GM12878 (cell line): ENCODE measurements at regions not wholly inside any gene's neighbourhood (a gene's known extent, or its start where the extent isn't known, plus 50 kb on each side); places are given as distances from the start of the nearest gene placed in this dataset.

Experiments used
- ATAC-seq: fragments of 200-7000 bp; cut with Tn5 transposase; 3 replicates; pipeline ENCODE4 v1.9.1; 2020; ENCODE audit warnings: mild to moderate bottlenecking, moderate library complexity
- BruUV-seq: library from RNA; stranded (reverse); fragments of 400-500 nt; replicated peaks from 2 replicates; lab custom pipeline; 2021; lab: Mats Ljungman, UMichigan
- CTCF ChIA-PET: fragments of 300-600 bp; sonication (Branson Sonifier 250); formaldehyde crosslinking; extraction: SDS; loops from one replicate; lab custom pipeline; 2021; ENCODE audit warnings: inconsistent platforms; lab: Yijun Ruan, JAX
- POLR2A ChIA-PET: fragments of 350-600 bp; formaldehyde crosslinking; extraction: SDS; loops from one replicate; lab custom pipeline; 2021; ENCODE audit warnings: inconsistent platforms; lab: Charles Lee
- RAD21 ChIA-PET: fragments of 300-600 bp; sonication (Branson Sonifier 250); formaldehyde crosslinking; loops from one replicate; lab custom pipeline; 2023; ENCODE audit warnings: antibody characterized with exemption; ENCODE audit not compliant: unreplicated experiment; lab: Charles Lee
- SMC1A ChIA-PET: fragments of 300-600 bp; sonication (Branson Sonifier 250); formaldehyde crosslinking; loops from one replicate; lab custom pipeline; 2023; ENCODE audit not compliant: unreplicated experiment, uncharacterized antibody; lab: Charles Lee
- DNase-seq: peaks from one replicate; pipeline ENCODE4 v3.0.0-alpha.2; 2011; ENCODE audit warnings: low read depth, low spot score
- FAIRE-seq: peaks from 3 replicates; lab custom pipeline; 2011; peaks lifted over from hg19 to GRCh38; lab: Jason Lieb, UNC
- H2AFZ ChIP-seq: 2 replicates; pipeline ENCODE4 v1.6.0; 2011; ENCODE audit warnings: low read depth, low read length, control low read depth; ENCODE audit not compliant: control insufficient read depth
- H3K27ac ChIP-seq: 2 replicates; pipeline ENCODE4 v1.5.1; 2011; ENCODE audit warnings: control low read depth; ENCODE audit not compliant: control insufficient read depth, insufficient read depth
- H3K27me3 ChIP-seq, 2 experiments: replicated peaks in 1 of 2; 2 replicates each; pipeline versions ENCODE4 v1.6.0 to v1.6.1; 2011; ENCODE audit warnings: low read length in 1 of 2; ENCODE audit not compliant: control insufficient read depth in 2 of 2, insufficient read depth in 2 of 2
- H3K36me3 ChIP-seq, 2 experiments: 2 replicates each; pipeline ENCODE4 v1.5.1; 2011; ENCODE audit warnings: low read length in 1 of 2; ENCODE audit not compliant: control insufficient read depth in 2 of 2, insufficient read depth in 2 of 2
- H3K4me1 ChIP-seq: 2 replicates; pipeline ENCODE4 v1.6.1; 2011; ENCODE audit warnings: mild to moderate bottlenecking, low read length, moderate library complexity, mixed read lengths; ENCODE audit not compliant: control insufficient read depth, insufficient read depth
- H3K4me2 ChIP-seq: 2 replicates; pipeline ENCODE4 v1.6.0; 2011; ENCODE audit warnings: control low read depth; ENCODE audit not compliant: control insufficient read depth, insufficient read depth
- H3K4me3 ChIP-seq: fragments of 200-600 bp; sonication (generic); 2 replicates; pipeline ENCODE4 v1.5.1; 2016
- H3K79me2 ChIP-seq: 2 replicates; pipeline ENCODE4 v1.6.0; 2011; ENCODE audit warnings: low read length; ENCODE audit not compliant: control insufficient read depth, insufficient read depth
- H3K9ac ChIP-seq: 2 replicates; pipeline ENCODE4 v1.8.0; 2011; ENCODE audit warnings: low read length, control low read depth, mixed read lengths; ENCODE audit not compliant: control insufficient read depth, insufficient read depth
- H3K9me3 ChIP-seq: replicated peaks from 3 replicates; pipeline ENCODE4 v1.5.1; 2011; ENCODE audit warnings: mild to moderate bottlenecking, low read length; ENCODE audit not compliant: control insufficient read depth, insufficient read depth
- H4K20me1 ChIP-seq: 2 replicates; pipeline ENCODE4 v1.6.0; 2011; ENCODE audit not compliant: control insufficient read depth, insufficient read depth
- IKZF2 ChIP-seq, 2 experiments: fragments of 450-650 bp; IDR thresholded peaks; 2 replicates each; pipeline ENCODE4 v1.6.1; 2017; ENCODE audit warnings: mild to moderate bottlenecking in 2 of 2, moderate library complexity in 2 of 2
- POLR2AphosphoS2 ChIP-seq: IDR thresholded peaks from 2 replicates; pipeline ENCODE4 v1.6.1; 2011; ENCODE audit warnings: low read depth, mild to moderate bottlenecking, low read length, improper control_type of control experiment, moderate library complexity
- ZSCAN29 ChIP-seq: fragments of 450-650 bp; IDR thresholded peaks from 2 replicates; pipeline ENCODE4 v1.6.1; 2017; ENCODE audit warnings: mild to moderate bottlenecking, moderate library complexity
- WGBS: methylation state at CpG from one replicate; pipeline ENCODE4 v1.1.6; 2016; ENCODE audit warnings: low lambda C conversion rate; ENCODE audit not compliant: insufficient replicate concordance, insufficient coverage; ENCODE audit errors: missing lambda C conversion rate; 5-methylcytosine and 5-hydroxymethylcytosine counted together
- in situ Hi-C: fragments of 300-500 bp; cut with MboI; formaldehyde crosslinking; loops from 9 replicates; pipeline ENCODE4 v1.14.3; 2018; ENCODE audit warnings: mixed read lengths
- intact Hi-C: fragments of 100-400 bp; cut with micrococcal nuclease; formaldehyde crosslinking; loops from one replicate; pipeline ENCODE4 v1.14.2; 2022; ENCODE audit not compliant: unreplicated experiment
- TF ChIP-seq, protein P1 (sequence below): fragments of 450-650 bp; formaldehyde crosslinking; IDR thresholded peaks from 2 replicates; pipeline ENCODE4 v1.5.0; 2022; ENCODE audit warnings: mild to moderate bottlenecking, missing genetic modification characterization
- TF ChIP-seq, protein P2 (sequence below): IDR thresholded peaks from 2 replicates; pipeline ENCODE4 v1.6.1; 2011; ENCODE audit warnings: borderline replicate concordance, low read depth, mild to moderate bottlenecking, moderate library complexity, low read length; ENCODE audit not compliant: insufficient read depth, poor library complexity, severe bottlenecking
- TF ChIP-seq, protein P3 (sequence below): IDR thresholded peaks from 2 replicates; pipeline ENCODE4 v1.6.1; 2011; ENCODE audit warnings: mild to moderate bottlenecking, low read depth, low read length, moderate library complexity; ENCODE audit not compliant: insufficient replicate concordance
- TF ChIP-seq, protein P4 (sequence below): fragments of 450-650 bp; IDR thresholded peaks from 2 replicates; pipeline ENCODE4 v1.6.1; 2017; ENCODE audit warnings: mild to moderate bottlenecking, moderate library complexity

DNA sequence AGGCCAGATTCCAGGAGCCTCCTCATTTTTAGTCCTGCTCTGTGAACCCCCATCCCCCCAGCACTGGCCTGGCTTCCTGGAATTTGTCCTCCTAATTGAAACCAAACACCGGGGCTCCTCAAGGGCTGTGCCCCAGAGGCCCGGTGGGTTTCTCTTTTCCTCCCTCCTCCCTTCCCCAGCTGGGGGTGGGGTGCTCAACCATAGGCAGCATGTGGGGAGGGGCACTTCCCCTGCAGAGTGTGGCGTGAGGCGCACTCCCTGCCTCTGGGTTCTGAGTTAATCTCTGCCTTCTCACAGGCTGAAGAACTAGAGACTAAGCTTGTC is 67.5 kb upstream of the ACOT11 start:
- H2AFZ ChIP-seq = no peak overlapping the region
- RAD21 ChIA-PET = interaction anchor here (1.1 kb wide), 1 partner anchor 9 kb away, joined by 3 read pairs; no protein-coding TSS in a partner anchor
- BruUV-seq = no TSS peak
- peaks cover 2 to 3% of the 10 kb centered on the region in 2 experiments; a peak in 2 of 4 replicates for H3K27me3 ChIP-seq
- H3K36me3 ChIP-seq = no peaks in the 10 kb centered on the region
- POLR2A ChIA-PET = no interaction called here
- no peak overlapping the region for H3K27ac ChIP-seq
- no peaks in the 10 kb centered on the region for H3K79me2 ChIP-seq
- intact Hi-C loops = no loop called here
- FAIRE-seq (no peak), ATAC-seq (no peak), DNase-seq (no peak)
- in situ Hi-C loops = no loop called here
- H3K4me2 ChIP-seq = no peak overlapping the region
- TF ChIP-seq ZSCAN29 (no peak), IKZF2 (IDR thresholded peaks at IDR 0.05) (no peak), POLR2AphosphoS2 (no peak)
- TF ChIP-seq, protein P1, sequence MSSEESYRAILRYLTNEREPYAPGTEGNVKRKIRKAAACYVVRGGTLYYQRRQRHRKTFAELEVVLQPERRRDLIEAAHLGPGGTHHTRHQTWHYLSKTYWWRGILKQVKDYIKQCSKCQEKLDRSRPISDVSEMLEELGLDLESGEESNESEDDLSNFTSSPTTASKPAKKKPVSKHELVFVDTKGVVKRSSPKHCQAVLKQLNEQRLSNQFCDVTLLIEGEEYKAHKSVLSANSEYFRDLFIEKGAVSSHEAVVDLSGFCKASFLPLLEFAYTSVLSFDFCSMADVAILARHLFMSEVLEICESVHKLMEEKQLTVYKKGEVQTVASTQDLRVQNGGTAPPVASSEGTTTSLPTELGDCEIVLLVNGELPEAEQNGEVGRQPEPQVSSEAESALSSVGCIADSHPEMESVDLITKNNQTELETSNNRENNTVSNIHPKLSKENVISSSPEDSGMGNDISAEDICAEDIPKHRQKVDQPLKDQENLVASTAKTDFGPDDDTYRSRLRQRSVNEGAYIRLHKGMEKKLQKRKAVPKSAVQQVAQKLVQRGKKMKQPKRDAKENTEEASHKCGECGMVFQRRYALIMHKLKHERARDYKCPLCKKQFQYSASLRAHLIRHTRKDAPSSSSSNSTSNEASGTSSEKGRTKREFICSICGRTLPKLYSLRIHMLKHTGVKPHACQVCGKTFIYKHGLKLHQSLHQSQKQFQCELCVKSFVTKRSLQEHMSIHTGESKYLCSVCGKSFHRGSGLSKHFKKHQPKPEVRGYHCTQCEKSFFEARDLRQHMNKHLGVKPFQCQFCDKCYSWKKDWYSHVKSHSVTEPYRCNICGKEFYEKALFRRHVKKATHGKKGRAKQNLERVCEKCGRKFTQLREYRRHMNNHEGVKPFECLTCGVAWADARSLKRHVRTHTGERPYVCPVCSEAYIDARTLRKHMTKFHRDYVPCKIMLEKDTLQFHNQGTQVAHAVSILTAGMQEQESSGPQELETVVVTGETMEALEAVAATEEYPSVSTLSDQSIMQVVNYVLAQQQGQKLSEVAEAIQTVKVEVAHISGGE (CRISPR knock-in tag) = no peak
- TF ChIP-seq, protein P2, sequence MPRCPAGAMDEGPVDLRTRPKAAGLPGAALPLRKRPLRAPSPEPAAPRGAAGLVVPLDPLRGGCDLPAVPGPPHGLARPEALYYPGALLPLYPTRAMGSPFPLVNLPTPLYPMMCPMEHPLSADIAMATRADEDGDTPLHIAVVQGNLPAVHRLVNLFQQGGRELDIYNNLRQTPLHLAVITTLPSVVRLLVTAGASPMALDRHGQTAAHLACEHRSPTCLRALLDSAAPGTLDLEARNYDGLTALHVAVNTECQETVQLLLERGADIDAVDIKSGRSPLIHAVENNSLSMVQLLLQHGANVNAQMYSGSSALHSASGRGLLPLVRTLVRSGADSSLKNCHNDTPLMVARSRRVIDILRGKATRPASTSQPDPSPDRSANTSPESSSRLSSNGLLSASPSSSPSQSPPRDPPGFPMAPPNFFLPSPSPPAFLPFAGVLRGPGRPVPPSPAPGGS = no peak
- TF ChIP-seq, protein P3, sequence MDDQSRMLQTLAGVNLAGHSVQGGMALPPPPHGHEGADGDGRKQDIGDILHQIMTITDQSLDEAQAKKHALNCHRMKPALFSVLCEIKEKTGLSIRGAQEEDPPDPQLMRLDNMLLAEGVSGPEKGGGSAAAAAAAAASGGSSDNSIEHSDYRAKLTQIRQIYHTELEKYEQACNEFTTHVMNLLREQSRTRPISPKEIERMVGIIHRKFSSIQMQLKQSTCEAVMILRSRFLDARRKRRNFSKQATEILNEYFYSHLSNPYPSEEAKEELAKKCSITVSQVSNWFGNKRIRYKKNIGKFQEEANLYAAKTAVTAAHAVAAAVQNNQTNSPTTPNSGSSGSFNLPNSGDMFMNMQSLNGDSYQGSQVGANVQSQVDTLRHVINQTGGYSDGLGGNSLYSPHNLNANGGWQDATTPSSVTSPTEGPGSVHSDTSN = no peak
- TF ChIP-seq, protein P4, sequence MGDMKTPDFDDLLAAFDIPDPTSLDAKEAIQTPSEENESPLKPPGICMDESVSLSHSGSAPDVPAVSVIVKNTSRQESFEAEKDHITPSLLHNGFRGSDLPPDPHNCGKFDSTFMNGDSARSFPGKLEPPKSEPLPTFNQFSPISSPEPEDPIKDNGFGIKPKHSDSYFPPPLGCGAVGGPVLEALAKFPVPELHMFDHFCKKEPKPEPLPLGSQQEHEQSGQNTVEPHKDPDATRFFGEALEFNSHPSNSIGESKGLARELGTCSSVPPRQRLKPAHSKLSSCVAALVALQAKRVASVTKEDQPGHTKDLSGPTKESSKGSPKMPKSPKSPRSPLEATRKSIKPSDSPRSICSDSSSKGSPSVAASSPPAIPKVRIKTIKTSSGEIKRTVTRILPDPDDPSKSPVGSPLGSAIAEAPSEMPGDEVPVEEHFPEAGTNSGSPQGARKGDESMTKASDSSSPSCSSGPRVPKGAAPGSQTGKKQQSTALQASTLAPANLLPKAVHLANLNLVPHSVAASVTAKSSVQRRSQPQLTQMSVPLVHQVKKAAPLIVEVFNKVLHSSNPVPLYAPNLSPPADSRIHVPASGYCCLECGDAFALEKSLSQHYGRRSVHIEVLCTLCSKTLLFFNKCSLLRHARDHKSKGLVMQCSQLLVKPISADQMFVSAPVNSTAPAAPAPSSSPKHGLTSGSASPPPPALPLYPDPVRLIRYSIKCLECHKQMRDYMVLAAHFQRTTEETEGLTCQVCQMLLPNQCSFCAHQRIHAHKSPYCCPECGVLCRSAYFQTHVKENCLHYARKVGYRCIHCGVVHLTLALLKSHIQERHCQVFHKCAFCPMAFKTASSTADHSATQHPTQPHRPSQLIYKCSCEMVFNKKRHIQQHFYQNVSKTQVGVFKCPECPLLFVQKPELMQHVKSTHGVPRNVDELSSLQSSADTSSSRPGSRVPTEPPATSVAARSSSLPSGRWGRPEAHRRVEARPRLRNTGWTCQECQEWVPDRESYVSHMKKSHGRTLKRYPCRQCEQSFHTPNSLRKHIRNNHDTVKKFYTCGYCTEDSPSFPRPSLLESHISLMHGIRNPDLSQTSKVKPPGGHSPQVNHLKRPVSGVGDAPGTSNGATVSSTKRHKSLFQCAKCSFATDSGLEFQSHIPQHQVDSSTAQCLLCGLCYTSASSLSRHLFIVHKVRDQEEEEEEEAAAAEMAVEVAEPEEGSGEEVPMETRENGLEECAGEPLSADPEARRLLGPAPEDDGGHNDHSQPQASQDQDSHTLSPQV = no peak
- H4K20me1 ChIP-seq = no peaks in the 10 kb centered on the region
- SMC1A ChIA-PET = interaction anchor here (0.5 to 1.7 kb wide), 2 partner anchors 51 to 73 kb away, joined by 3 read pairs; no protein-coding TSS in a partner anchor
- WGBS = 22% methylated on average over 4 of the region's 4 CpGs
- H3K9ac ChIP-seq = no peak overlapping the region
- CTCF ChIA-PET = interaction anchor here (1.2 kb wide), 2 partner anchors 12 to 207 kb away, joined by 4 read pairs; no protein-coding TSS in a partner anchor
- H3K4me1 ChIP-seq = peaks cover 8% of the 10 kb centered on the region
- H3K4me3 ChIP-seq = no peak overlapping the region
- no peaks in the 10 kb centered on the region for H3K9me3 ChIP-seq
